ENCODE measurements at regions not wholly inside any gene's neighbourhood (a gene's known extent, or its start where the extent isn't known, plus 50 kb on each side); places are given as distances from the start of the nearest gene placed in this dataset.
"Not testable (repeated sequence)": the region's sequence is repeated elsewhere in the genome, so short reads cannot be mapped to it uniquely, and the experiment has no call there.

DNA sequence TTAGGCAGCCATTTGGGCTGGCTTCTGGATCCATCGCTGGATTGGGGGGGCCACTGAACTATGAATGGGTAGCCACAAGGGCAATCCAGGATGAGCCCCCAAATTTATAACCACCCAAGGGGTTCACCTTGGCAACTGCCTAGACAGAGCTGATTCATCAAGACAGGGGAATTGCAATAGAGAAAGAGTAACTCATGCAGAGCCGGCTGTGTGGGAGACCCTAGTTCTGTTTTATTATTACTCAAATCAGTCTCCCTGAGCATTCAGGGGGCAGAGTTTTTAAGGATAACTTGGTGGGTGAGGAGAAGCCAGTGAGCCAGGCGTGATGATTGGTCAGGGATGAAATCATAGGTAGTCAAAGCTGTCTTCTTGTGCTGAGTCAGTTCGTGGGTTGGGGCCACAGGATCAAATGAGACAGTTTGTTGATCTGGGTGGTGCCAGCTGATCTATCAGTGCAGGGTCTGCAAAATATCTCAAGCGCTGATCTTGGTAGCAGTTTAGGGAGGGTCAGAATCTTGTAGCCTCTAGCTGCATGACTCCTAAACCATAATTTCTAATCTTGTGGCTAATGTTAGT is 57.9 kb downstream of the DNAJB9 start:
- no peak for DNase-seq

DNA sequence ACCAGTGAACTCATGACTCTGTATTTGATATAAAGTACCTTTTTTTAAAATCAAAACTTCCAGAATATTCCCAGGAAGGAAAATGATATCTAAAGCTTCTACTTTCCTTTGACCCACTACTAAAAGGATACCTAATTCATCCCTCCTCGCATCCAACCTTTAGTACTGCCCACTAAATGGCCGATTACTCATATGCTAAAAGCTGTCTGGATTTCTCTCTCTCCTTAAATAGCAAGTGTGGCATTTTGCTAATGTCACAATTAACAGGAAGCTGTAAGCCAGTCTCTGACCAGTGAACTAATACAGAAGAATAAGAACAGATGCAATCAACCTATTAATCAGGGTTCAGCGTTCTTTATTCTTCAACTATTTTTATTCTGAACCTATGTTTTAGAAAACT is 59.0 kb downstream of the DNAJB9 start:
- DNase-seq = no peak

DNA sequence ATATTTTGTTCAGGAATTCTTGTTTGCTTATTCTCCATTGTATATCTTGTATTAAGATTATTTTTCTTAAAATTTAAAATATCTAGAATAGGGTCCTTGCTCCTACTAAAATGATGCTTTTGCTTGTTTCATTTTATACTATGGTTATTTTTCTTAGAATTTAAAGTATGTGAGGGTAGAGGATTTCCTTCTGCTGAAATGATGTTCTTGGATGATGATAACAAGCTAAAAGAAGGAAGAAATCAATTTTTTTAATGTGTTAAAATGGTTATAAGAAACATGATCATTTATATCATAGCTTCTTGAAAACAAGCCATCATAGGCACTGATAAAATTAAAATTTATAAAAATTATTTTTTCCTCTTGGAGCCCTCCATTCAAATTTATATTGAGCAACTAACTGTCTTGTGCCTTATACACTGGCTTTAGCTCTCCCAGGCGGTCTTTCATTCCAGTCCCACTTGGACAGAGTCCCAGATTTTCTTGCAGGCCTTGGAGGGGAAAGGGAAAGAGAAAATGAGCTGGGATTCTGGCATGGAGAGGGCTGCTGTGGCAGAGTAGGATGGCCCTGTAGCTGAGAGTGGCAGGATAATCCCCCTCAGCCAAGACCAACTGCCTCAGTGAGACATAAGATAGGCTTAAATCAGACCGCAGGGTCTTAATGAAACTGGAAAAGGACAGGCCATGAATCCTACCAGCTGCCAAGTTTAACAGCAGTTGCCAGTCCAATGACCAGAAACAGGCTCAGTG is 60.2 kb downstream of the DNAJB9 start:
- peak; percentile 89 for DNase-seq

DNA sequence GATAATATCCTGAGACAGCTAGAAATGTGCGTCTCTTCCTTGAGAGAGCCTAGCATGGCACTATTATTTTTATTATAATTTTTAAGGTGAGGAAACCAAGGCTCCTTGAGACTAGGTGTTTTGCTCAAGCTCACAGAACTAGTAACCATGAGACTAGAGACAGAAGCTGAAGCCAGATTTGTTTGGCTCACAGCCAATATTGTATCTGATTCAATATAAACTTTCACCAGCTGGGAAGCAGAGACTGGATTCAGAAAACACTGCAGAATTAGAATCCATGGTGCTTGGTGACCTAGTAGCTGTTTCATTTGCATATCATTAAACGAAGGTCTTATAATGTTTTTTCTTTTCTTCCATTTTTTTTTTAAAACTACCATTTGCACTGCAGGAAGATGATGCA is 64.4 kb downstream of the DNAJB9 start:
- DNase-seq = peak; percentile 43

DNA sequence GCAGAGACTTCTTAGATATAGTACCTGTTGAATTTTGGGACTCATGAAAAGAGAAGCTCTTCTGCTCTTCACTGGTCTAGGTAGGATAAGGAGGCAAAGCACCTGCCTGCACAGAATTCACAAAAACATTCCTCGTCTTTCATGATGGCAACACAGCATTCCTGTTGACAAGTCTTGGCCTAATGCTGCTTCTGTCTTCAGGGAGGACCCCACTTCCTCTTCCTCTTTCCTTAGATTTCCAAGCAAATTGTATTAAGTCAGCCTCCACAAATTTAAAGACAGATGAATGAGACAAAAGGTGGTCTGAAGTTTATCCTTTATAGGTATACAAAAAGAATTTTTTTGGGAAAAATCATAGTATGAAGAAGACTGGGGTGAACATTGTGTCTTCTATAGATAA is 64.9 kb downstream of the DNAJB9 start:
- no peak for DNase-seq

DNA sequence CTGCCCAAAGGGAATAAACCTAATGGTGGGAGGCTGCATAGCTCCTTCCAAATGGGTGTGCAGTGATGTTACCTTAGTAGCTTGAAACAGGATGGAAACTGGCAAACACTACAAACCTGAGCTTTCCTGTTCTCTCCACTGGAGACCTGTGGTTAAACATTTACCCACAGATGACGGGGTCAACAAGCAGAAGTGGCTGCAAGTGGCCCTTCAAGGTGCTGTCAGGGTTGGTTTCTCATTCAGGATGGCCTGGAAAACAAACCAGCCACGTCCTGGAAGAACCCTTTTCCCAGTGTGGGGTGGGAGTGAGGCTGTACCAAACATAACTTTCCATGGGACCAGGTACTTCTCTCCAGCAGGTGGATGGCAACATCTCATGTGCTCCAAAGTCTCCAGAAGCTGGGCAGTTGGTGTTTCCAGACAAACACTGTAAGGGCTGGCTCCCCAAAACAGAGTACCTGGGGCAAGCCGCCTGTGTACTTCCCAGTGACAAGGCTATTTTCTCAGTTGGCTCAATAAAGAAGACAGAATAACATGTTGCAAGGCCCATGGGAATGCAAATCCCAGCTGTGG is 67.5 kb downstream of the DNAJB9 start:
- no peak for DNase-seq

DNA sequence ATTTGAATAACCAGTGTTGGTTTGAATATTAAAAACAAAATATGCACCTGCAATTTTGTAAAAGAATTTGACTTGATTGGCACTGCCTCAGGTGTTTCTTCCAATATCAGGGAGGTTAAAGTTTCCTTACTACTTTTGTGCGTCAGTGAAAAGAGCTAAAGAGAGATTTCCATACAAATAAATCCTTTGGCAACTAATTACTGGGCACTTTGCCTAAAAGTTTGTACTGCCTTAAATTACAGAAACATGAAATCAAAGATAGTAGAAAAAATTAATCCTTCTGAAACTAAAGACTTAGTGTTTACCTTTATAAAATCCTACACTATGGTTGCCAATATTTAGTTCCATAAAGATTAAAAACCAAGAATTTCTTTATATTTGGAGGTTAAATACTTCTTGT is 72.5 kb downstream of the DNAJB9 start:
- DNase-seq = peak; percentile 13

DNA sequence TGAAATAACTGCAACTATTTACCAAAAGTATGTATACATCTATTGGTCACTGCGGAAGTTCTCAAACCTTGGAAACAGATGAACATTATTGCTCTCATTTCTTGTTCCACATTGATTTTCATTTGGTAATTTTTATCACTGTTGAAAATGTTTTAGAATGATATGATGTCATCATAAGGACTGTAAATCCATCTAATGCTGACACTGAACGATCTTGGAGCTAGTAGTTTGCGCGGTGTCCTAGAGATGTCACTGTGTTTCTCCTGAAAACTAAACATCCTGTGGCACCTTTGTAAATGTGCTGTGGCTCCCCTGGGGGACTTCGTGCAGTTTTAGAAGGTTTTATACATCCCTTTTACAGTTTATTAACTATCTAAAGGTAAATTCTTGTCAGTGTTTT is 73.5 kb downstream of the DNAJB9 start:
- DNase-seq = no peak

DNA sequence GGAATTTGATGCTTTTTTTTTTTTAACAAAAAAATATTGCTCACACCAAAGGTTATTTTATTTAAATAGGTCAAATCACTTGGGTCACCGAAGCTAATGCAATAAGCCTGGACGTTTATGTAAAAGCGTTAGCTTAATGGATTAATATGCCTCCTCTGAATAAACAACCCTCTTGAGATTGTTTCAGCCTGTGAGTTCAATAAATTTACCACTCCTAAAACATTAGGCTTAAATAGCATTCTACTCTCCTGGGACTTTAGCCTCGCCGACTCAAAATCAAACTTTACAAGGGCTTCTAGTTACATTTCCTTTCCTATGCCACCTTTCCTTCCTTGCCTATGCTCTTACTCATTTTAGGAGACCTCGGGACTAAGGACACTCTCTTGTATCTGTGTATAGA is 79.3 kb downstream of the DNAJB9 start:
- DNase-seq = no peak

DNA sequence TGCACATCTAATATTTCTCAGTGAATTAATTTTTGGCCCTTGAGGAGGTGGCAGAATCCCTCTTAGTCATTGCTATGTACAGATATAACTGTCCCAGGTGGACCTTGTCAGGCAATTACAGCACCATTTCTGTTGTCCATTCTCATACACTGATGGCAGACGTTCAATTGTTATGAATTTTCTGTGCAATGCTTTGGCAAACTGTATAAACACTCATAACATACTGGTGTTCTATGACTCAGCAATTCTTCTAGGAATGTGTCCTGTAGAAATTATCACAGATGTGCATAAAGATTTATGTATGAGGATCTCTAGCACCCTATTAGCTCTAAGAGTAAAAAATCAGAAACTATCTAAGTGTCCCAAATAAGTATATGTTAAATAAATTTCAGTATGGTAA is 80.8 kb downstream of the DNAJB9 start:
- peak; percentile 34 for DNase-seq

DNA sequence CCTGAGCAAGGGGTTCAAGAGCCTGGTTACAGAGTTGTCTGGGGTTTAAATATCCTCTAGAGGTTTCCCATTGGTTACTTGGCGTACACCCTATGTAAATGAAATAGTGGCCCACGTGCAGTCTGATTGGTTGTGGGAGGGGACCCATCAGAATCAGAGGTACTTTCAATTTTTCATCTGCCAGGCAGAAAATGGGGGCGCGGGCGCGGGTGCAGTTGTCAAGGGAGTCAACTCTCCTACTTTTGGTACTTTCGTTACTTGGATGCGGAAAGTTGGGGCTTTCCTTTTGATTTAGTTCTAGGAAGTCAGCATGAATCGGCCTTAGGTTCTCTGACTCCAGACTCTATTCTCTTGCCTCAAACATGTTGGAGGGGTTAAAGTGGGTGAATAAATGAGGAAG is 83.2 kb downstream of the DNAJB9 start:
- DNase-seq = no peak

DNA sequence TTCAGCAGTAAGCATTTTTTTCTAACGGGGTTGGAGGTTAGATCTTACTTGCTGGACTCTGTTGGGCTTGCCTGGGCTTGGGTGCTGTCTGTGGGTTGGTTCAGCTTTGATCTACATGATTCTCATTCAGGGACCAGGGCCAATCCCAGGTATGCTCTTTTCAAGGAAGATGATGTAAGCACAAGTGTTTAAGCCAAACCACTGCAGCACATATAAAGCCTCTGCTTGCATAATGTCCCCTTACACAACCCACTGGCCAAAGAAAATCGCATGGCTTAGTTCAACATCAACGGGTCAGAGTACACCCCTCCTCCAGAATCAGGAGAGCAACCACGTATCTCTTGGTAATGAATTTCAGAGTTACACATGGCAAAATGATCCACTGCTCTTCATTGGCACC is 83.9 kb downstream of the DNAJB9 start:
- DNase-seq = no peak

DNA sequence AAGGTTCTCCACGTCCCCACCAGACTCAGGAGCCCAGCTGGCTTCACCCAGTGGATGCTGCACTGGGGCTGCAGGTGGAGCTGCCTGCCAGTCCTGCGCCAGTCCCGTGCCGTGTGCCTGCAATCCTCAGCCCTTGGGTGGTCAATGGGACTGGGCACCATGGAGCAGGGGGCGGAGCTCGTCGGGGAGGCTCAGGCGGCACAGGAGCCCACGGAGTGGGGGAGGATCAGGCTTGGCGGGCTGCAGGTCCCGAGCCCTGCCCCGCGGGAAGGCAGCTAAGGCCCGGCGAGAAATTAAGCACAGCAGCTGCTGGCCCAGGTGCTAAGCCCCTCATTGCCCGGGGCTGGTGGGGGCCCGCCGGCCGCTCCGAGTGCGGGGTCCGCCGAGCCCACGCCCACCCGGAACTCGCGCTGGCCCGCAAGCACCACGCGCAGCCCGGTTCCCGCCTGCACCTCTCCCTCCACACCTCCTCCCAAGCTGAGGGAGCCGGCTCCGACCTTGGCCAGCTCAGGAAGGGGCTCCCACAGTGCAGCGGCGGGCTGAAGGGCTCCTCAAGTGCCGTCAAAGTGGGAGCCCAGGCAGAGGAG is 87.6 kb downstream of the DNAJB9 start:
- not testable (repeated sequence) for DNase-seq

DNA sequence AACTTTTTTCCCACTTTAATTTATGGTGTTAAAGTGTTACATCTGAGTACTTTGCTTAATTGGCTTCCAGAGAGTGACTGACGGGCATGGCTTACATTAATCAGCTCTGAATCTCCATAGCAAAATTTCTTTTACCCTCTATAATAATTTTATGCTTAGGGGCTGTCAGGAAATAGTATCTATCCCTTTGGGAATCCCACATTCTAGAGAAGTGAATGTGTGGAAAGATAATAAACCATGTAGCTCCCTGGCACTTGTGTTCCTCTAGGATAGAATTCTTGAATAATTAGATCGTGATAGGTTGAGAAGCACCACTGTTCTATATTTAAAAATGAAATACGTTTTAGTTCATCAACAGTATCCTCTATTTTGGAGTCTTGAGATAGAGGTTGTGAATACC is 89.6 kb downstream of the DNAJB9 start:
- no peak for DNase-seq

DNA sequence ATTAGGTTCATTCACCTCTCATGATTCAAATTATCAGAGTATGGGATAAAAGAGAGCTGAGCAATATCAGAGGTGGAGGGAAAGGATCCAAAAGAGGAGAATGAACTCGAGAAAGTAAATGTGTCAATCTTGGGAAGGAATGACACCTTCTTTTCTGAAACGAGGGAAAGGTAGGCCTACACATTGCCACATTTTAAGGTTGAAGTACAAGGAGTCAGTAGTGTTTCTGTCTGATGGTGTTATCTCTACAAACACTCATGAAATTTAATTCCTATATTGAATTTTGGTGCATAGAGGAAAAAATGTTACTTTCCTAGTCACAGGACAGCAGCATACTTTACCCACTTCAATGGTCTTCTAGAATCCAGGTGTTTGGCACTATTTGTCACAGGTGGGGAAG is 90.2 kb downstream of the DNAJB9 start:
- DNase-seq = no peak

DNA sequence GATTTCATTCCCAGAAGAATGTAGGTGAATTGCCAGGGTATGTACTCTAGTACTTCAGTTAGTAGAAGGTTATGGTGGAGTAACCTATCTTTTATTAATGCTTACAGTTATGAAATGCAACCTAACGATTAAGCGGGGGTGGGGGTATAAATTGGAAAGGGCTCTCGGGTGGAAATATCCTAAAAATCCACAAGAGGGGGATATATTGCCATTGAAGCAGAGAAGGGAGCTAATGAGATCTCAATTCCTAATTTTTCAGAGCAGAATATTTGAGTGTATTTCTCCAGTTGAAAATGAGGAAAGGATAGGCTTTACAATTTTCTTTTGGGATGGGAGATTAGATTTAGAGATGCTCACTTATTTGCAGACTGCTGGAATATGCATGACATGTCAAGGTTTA is 90.8 kb downstream of the DNAJB9 start:
- DNase-seq = peak; percentile 45

DNA sequence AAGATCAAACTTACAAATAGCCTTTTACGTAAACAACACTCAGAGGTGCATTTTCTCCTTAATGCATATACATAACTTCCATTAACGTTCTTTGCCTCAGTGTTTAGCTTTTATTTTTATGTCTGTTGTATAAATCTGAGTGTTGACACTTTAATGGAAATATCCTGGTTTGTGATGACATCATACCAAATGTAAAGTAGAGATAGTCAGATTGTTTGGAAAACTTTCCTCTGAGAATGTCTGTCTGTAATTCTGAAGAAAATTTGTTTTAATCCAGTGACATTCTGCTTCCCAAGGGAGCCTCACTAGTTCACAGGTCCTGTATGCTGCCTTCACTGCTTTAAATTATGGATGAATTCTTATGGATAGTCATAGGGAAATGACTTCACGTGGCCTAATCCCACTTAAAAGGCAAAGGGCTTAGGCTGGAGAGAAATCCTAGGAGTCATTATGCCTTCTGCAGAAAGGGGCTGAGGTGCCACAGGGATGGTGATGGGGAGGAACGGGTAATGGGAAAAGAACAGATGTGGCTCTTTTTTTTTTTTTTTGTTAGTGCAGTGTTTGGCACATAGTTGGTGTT is 93.2 kb downstream of the DNAJB9 start:
- peak; percentile 21 for DNase-seq

DNA sequence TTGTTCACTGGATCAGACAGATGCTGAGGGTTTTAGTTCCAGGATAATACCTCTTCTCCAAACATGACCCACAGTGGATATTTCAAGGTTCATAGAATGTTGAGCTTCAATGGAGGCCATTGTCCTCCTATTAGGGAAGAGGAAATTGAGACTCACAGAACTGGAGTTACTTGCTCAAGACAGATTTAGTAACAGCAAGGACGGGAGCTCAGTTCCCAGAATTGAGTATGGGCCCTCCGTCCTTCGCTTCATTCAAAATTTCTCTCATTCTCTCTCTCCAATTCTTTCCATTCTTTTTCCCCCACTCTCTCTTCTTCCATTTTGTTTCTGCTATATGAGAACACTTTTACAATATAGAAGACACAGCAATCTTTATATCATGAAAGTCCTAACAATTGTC is 94.0 kb downstream of the DNAJB9 start:
- DNase-seq = no peak

DNA sequence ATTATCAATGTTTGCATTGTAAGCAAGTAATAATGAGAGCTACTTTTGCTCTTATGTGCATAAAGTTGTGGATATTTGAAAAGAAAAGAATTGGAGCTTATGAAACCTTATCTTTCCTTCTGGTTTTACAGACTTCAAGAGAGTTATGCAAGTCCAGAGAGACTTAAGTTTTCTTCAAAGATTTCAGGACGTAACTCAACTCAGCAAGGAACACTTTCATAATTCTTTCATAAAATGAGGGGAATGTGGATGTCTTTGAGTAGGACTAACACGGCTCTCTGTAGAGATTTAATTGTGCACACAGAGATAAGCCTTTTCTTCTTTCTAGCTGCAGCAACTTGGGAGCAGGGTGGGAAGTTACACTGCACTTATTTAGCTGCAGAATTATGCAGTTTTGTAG is 97.5 kb downstream of the DNAJB9 start:
- DNase-seq = no peak

DNA sequence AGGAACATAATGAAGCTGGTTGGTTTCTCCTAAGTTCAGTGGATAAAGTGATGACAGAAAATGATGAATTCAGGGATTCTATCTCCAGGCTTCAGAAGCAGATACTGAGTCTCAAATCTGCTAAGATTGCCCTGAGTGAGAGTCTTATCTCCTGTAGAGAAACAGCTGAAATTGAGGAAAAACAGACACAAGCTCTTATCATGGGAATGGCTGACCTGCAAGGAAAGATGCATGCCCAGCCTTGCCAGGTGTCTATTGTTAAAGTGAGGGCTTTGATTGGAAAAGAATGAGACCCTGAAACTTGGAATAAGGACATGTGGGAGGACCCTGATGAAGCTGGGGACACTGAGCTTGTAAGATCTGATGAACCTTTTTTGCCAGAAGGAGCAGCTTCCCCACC is 100.3 kb downstream of the DNAJB9 start:
- no peak for DNase-seq

DNA sequence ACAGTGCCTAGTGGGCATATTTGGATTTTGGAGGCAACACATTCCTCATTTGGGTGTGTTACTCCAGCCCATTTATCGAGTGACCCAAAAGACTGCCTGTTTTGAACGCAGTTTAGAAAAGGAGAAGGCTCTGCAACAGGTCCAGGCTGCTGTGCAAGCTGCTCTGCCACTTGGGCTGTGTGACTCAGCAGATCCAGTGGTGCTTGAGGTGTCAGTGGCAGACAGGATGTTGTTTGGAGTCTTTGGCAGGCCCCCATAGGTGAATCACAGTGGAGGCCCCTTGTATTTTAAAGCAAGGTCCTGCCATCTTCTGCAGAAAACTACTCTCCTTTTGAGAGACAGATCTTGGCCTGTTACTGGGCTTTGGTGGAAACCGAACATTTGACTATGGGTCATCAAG is 104.0 kb downstream of the DNAJB9 start:
- DNase-seq = not testable (repeated sequence)

DNA sequence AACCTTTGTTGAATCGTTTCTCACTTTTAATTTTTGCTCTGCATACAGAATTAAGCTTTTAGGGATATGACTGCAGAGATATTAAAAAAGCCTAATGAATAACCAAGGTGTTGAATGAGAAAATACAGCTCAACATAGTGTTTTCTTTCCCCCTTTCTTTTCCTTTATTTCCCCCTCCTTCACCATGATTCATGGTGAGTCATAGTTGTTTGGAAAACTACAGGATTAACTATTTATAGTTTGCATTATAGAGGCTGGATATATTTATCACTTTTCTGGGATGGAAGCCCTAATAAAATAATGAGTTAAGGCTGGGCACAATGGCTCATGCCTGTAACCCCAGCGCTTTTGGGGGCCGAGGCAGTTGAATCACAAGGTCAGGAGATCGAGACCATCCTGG is 115.0 kb downstream of the DNAJB9 start:
- no peak for DNase-seq

DNA sequence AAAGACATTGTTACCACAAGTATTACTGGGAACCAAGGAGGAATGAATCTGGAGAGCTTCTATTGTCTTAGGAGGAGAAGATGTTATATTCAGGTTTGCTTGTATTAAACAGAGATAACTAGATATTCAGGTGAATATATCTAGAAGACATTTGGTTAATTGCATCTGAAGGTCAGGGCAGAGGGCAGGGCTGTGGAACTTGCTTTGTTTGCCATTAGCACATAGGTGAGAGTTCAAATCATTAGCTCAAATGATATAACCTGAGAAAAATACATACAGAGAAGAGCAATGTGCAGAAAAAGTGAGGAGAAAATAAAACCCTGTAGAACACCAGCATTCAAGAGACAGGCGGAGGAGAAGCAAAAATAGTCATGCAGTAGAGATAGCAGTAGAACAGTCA is 116.8 kb downstream of the DNAJB9 start:
- no peak for DNase-seq
